ENCODE measurements at regions not wholly inside any gene's neighbourhood (a gene's known extent, or its start where the extent isn't known, plus 50 kb on each side); places are given as distances from the start of the nearest gene placed in this dataset.

- TF ChIP-seq EZH2phosphoT487 (IDR thresholded peaks at IDR 0.05; ENCODE audit: borderline replicate concordance, low read length) = no peak
- no peak for TF ChIP-seq CTCF (IDR thresholded peaks at IDR 0.05; ENCODE audit: low read depth, low read length, poor library complexity, severe bottlenecking)
Measured at GRCh38 chr10:131685576-131685975, 215.2 kb upstream of the PPP2R2D start.

Data from DOHH2 (cell line).